H1 (cell line): ENCODE measurements at regions not wholly inside any gene's neighbourhood (a gene's known extent, or its start where the extent isn't known, plus 50 kb on each side); places are given as distances from the start of the nearest gene placed in this dataset.

Experiments used
- RAD21 ChIP-seq, 2 experiments: IDR thresholded peaks in 1 of 2; conservative IDR thresholded peaks in 1 of 2; 2 replicates each; pipeline ENCODE4 v1.6.1; 2011; ENCODE audit warnings: low read depth in 2 of 2, low read length in 2 of 2, improper control_type of control experiment in 1 of 2, inconsistent platforms in 1 of 2, mild to moderate bottlenecking in 1 of 2, moderate library complexity in 1 of 2
- SP1 ChIP-seq: IDR thresholded peaks from 2 replicates; pipeline ENCODE4 v1.6.1; 2011; ENCODE audit warnings: low read depth, low read length

DNA sequence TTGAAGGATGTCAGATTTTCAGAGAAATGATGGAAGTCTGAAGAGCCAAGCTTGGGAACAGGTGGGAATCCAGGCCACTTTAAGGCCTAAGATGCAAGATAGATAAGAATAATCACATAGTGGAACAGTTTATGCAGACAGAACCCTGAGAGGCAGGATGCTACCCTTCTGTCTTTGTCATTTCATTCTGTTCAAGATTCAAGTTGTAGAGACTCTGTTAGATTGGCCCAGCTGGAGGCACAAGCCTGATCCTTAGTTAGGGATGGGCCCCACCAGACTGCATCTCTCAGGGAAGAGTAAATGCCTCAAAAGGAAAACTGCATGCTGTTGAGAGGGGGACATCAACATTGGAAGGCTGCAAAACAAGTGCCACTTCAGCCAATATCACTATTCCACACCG lies 287.0 kb downstream of the PCNX1 start (continued):
- TF ChIP-seq RAD21 (IDR thresholded peaks at IDR 0.05 in 1 of 2, conservative IDR thresholded peaks at IDR 0.05 in 1 of 2; ENCODE audit: low read depth in 2 of 2, low read length in 2 of 2) (no peak), SP1 (no peak)
